ENCODE measurements at regions not wholly inside any gene's neighbourhood (a gene's known extent, or its start where the extent isn't known, plus 50 kb on each side); places are given as distances from the start of the nearest gene placed in this dataset.

- TF ChIP-seq CTCF (IDR thresholded peaks at IDR 0.05), result no peak
- no peak for TF ChIP-seq EP300 (IDR thresholded peaks at IDR 0.05)
These were observed 160.7 kb downstream of the MEX3B start for GRCh38 chr15:81885135-81885534.
